ENCODE measurements at regions not wholly inside any gene's neighbourhood (a gene's known extent, or its start where the extent isn't known, plus 50 kb on each side); places are given as distances from the start of the nearest gene placed in this dataset.

GRCh38 chr1:101667761-101668160, 329.0 kb downstream of the OLFM3 start:
- TF ChIP-seq, protein P1, sequence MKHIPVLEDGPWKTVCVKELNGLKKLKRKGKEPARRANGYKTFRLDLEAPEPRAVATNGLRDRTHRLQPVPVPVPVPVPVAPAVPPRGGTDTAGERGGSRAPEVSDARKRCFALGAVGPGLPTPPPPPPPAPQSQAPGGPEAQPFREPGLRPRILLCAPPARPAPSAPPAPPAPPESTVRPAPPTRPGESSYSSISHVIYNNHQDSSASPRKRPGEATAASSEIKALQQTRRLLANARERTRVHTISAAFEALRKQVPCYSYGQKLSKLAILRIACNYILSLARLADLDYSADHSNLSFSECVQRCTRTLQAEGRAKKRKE (CRISPR knock-in tag; IDR thresholded peaks at IDR 0.05; ENCODE audit: low read depth): no peak
- TF ChIP-seq JUN (IDR thresholded peaks at IDR 0.05) (no peak), EP300 (IDR thresholded peaks at IDR 0.05) (no peak), RAD21 (conservative IDR thresholded peaks at IDR 0.05 in 1 of 2, IDR thresholded peaks at IDR 0.05 in 1 of 2) (no peak), SMC3 (IDR thresholded peaks at IDR 0.05) (no peak), CBX8 (IDR thresholded peaks at IDR 0.05) (no peak), NPAS2 (CRISPR knock-in tag; IDR thresholded peaks at IDR 0.05; ENCODE audit: borderline replicate concordance) (no peak), RCOR1 (IDR thresholded peaks at IDR 0.05; ENCODE audit: low read depth, low read length) (no peak), MYC (IDR thresholded peaks at IDR 0.05; ENCODE audit: borderline replicate concordance, low read length) (no peak), SREBF2 (IDR thresholded peaks at IDR 0.05) (no peak), POLR2A (IDR thresholded peaks at IDR 0.05; ENCODE audit: low read length) (no peak)
- TF ChIP-seq, protein P2, sequence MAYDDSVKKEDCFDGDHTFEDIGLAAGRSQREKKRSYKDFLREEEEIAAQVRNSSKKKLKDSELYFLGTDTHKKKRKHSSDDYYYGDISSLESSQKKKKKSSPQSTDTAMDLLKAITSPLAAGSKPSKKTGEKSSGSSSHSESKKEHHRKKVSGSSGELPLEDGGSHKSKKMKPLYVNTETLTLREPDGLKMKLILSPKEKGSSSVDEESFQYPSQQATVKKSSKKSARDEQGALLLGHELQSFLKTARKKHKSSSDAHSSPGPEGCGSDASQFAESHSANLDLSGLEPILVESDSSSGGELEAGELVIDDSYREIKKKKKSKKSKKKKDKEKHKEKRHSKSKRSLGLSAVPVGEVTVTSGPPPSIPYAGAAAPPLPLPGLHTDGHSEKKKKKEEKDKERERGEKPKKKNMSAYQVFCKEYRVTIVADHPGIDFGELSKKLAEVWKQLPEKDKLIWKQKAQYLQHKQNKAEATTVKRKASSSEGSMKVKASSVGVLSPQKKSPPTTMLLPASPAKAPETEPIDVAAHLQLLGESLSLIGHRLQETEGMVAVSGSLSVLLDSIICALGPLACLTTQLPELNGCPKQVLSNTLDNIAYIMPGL (CRISPR knock-in tag; IDR thresholded peaks at IDR 0.05; ENCODE audit: borderline replicate concordance): no peak
- TF ChIP-seq, protein P3, sequence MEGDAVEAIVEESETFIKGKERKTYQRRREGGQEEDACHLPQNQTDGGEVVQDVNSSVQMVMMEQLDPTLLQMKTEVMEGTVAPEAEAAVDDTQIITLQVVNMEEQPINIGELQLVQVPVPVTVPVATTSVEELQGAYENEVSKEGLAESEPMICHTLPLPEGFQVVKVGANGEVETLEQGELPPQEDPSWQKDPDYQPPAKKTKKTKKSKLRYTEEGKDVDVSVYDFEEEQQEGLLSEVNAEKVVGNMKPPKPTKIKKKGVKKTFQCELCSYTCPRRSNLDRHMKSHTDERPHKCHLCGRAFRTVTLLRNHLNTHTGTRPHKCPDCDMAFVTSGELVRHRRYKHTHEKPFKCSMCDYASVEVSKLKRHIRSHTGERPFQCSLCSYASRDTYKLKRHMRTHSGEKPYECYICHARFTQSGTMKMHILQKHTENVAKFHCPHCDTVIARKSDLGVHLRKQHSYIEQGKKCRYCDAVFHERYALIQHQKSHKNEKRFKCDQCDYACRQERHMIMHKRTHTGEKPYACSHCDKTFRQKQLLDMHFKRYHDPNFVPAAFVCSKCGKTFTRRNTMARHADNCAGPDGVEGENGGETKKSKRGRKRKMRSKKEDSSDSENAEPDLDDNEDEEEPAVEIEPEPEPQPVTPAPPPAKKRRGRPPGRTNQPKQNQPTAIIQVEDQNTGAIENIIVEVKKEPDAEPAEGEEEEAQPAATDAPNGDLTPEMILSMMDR (IDR thresholded peaks at IDR 0.05): no peak
- TF ChIP-seq, protein P4, sequence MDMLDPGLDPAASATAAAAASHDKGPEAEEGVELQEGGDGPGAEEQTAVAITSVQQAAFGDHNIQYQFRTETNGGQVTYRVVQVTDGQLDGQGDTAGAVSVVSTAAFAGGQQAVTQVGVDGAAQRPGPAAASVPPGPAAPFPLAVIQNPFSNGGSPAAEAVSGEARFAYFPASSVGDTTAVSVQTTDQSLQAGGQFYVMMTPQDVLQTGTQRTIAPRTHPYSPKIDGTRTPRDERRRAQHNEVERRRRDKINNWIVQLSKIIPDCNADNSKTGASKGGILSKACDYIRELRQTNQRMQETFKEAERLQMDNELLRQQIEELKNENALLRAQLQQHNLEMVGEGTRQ (IDR thresholded peaks at IDR 0.05): no peak

Measured in A549 (cell line).